NK-92 (cell line): ENCODE measurements at regions not wholly inside any gene's neighbourhood (a gene's known extent, or its start where the extent isn't known, plus 50 kb on each side); places are given as distances from the start of the nearest gene placed in this dataset.
"Not testable (repeated sequence)": the region's sequence is repeated elsewhere in the genome, so short reads cannot be mapped to it uniquely, and the experiment has no call there.

Experiments
- DNase-seq: peaks from one replicate; lab custom pipeline; 2025; ENCODE audit not compliant: unreplicated experiment; lab: John Stamatoyannopoulos, UW

GRCh38 chr3:72049300-72049699 lies 264.4 kb upstream of the PROK2 start:
- DNase-seq, result no peak

- DNase-seq, result no peak
These were observed 263.9 kb upstream of the PROK2 start for GRCh38 chr3:72048873-72049272.

- no peak for DNase-seq
These were observed 262.4 kb upstream of the PROK2 start for GRCh38 chr3:72047221-72047871.

DNA sequence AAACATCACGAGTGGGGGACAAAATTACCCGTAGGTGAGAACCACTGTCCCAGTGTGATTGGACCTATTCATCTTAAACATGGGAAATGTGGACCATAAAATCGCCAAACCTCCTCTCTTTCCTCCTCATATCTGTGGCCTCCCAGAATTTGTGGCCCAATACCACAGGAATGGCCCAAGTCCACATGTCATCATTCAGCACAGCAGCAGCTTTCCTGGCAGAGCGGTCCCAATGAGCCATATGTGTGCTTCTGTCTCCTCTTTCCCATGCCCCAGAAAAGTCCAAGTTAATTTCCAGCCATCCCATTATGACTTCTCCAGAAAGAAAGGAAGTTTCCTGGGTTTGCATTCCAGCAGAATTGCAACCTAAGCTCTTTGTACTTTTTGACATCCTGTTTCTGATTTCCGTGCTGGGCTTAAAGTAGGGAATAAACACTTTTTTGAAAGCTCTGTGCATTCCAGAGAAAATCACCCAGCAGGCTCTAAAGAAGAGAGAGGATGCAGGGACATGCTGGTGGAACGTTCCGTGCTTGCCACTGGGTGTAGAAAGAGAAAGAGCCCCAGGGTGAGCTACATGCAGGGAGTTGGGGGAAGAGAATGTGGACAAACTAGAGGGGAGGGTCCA lies 259.4 kb upstream of the PROK2 start:
- no peak for DNase-seq

GRCh38 chr3:72043204-72044133 lies 258.5 kb upstream of the PROK2 start:
- no peak for DNase-seq

GRCh38 chr3:72042397-72043203 lies 257.7 kb upstream of the PROK2 start:
- no peak for DNase-seq

DNA sequence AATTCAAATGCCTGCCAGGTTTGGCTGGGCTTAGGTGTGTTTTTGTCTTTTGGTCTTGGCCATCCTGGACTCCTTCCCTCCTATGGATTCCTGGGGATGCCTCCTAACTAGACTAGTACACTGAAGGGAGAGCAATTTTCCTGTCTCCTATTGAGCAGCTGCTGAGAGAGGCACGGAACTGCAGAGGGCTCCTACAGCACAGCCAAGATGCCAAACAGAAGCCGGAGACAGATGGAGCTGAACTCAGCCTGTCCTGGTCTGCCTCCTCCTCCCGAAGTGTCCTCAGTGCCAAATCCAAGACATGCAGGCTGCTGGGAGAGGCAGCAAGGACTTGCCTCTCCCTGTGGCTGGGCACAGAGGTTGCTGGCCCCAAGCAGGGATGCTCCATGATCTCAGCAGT lies 256.6 kb upstream of the PROK2 start:
- DNase-seq, result no peak

- DNase-seq, result no peak
These were observed 256.1 kb upstream of the PROK2 start for GRCh38 chr3:72041076-72041475.

GRCh38 chr3:72039677-72040076 lies 254.7 kb upstream of the PROK2 start:
- no peak for DNase-seq

- DNase-seq, result no peak
These were observed 252.0 kb upstream of the PROK2 start for GRCh38 chr3:72036899-72037298.

- no peak for DNase-seq
These were observed 250.7 kb upstream of the PROK2 start for GRCh38 chr3:72035606-72036005.

DNA sequence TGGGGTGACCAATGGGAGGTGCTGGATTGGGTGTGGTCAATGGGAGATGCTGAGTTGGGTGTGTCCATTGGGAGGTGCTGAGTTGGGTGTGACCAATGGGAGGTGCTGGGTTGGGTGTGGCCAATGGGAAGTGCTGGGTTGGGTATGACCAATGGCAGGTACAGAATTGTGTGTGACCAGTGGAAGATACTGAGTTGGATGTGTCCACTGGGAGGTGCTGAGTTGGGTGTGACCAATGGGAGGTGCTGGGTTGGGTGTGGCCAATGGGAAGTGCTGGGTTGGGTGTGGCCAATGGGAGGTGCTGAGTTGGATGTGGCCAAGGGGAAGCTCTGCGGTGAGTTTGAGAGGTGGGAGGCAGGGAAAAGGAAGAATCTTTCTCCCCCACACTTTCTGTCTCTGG lies 250.0 kb upstream of the PROK2 start:
- DNase-seq, result no peak

DNA sequence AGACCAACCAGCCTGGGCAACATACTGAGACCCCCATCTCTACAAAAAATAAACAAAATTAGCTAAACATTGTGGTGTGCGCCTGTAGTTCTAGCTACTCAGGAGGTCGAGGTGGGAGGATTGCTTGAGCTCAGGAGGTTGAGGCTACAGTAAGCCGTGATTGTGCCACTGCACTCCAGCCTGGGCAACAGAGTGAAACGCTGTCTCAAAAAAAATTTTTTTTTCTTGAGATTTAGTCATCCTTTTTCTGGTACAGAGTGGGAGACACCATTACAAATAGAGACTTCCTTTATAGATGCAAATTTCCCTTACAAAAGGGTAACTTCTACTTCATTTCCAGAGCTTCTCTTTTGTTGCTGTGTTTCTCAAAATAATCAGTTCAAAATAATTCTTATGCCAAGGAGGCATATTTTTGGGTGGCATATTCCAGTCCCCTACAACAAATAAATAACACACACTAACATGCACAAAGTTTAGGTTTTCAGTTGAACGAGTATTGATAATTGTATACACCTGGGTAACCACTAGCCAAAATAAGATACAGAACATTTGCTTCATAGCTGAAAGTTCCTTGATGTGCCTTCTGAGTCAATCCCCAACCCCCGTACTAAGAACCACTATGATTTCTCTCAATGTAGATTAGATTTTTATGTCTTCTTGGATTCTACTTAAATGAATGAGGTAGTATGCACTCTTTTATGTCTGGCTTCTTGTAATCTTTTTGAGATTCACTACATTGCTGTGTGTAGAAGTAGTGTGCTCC lies 248.9 kb upstream of the PROK2 start:
- no peak for DNase-seq

GRCh38 chr3:72032441-72033135 lies 247.6 kb upstream of the PROK2 start:
- DNase-seq, result no peak

DNA sequence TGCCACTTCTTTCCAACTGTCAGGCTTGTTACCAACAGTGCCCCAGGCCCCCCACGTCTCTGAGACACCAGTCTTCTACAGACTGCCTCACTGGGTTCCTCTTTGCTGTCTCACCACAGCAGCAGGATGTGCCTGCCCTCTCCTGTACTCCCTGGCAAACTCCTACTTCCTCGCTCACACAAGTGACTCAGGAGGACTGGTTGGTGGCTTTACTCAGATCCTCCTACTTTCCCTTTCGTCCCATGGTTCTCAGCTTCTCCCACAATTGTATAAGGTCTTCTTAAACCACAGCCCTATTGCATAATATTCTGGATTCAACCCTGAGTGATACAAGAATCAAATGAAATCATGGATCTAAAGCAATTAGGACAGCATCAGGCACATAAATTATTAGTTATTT lies 246.6 kb upstream of the PROK2 start:
- DNase-seq, result no peak

DNA sequence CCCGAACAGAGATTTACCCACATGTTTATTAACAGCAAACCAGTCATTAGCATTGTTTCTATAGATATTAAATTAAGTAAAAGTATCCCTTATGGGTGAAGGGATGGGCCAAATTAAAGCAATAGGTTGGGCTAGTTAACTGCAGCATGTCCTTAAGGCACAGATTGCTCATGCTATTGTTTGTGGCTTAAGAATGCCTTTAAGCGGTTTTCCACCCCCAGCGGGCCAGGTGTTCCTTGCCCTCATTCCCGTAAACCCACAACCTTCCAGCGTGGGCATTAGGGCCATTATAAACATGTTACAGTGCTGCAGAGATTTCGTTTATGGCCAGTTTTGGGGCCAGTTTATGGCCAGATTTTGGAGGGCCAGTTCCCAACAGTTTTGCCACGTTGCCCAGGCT lies 245.3 kb upstream of the PROK2 start:
- not testable (repeated sequence) for DNase-seq

- DNase-seq, result not testable (repeated sequence)
These were observed 243.8 kb upstream of the PROK2 start for GRCh38 chr3:72028726-72029125.

GRCh38 chr3:72028307-72028706 lies 243.4 kb upstream of the PROK2 start:
- not testable (repeated sequence) for DNase-seq

GRCh38 chr3:72027728-72028127 lies 242.8 kb upstream of the PROK2 start:
- not testable (repeated sequence) for DNase-seq

- DNase-seq, result no peak
These were observed 237.1 kb upstream of the PROK2 start for GRCh38 chr3:72022027-72022426.
